Ishikawa (cell line): ENCODE measurements at regions not wholly inside any gene's neighbourhood (a gene's known extent, or its start where the extent isn't known, plus 50 kb on each side); places are given as distances from the start of the nearest gene placed in this dataset.

ENCODE experiments used
- CEBPB ChIP-seq: IDR thresholded peaks from 2 replicates; pipeline ENCODE4 v1.6.1; 2012
- CREB1 ChIP-seq: IDR thresholded peaks from 2 replicates; pipeline ENCODE4 v1.6.1; 2012; ENCODE audit warnings: low read depth
- EGR1 ChIP-seq: IDR thresholded peaks from 2 replicates; pipeline ENCODE4 v1.6.1; 2012
- EP300 ChIP-seq: IDR thresholded peaks from 2 replicates; pipeline ENCODE4 v1.6.1; 2012; ENCODE audit warnings: borderline replicate concordance
- FOXM1 ChIP-seq: IDR thresholded peaks from 2 replicates; pipeline ENCODE4 v1.6.1; 2012; ENCODE audit warnings: low read depth, borderline replicate concordance
- MAX ChIP-seq: IDR thresholded peaks from 2 replicates; pipeline ENCODE4 v1.6.1; 2012
- NFIC ChIP-seq: IDR thresholded peaks from 2 replicates; pipeline ENCODE4 v1.6.1; 2012
- RAD21 ChIP-seq: IDR thresholded peaks from 2 replicates; pipeline ENCODE4 v1.6.1; 2012; ENCODE audit warnings: low read depth
- REST ChIP-seq: IDR thresholded peaks from 2 replicates; pipeline ENCODE4 v1.6.1; 2012; ENCODE audit warnings: low read depth, mild to moderate bottlenecking
- TAF1 ChIP-seq: IDR thresholded peaks from 2 replicates; pipeline ENCODE4 v1.6.1; 2012; ENCODE audit warnings: low read depth, mild to moderate bottlenecking
- TCF12 ChIP-seq: IDR thresholded peaks from 2 replicates; pipeline ENCODE4 v1.6.1; 2012; ENCODE audit warnings: low read depth
- TEAD4 ChIP-seq: IDR thresholded peaks from 2 replicates; pipeline ENCODE4 v1.6.1; 2012
- YY1 ChIP-seq: IDR thresholded peaks from 2 replicates; pipeline ENCODE4 v1.6.1; 2012; ENCODE audit warnings: low read depth
- ZBTB7A ChIP-seq: IDR thresholded peaks from 2 replicates; pipeline ENCODE4 v1.6.1; 2012; ENCODE audit warnings: low read depth
- TF ChIP-seq, protein P1 (sequence below): IDR thresholded peaks from 2 replicates; pipeline ENCODE4 v1.6.1; 2012

GRCh38 chr15:93171476-93171875, 82.5 kb upstream of the RGMA start:
- TF ChIP-seq CREB1, result no peak
- no peak for TF ChIP-seq FOXM1
- no peak for TF ChIP-seq RAD21
- no peak for TF ChIP-seq EP300
- TF ChIP-seq TAF1, result no peak
- no peak for TF ChIP-seq EGR1
- TF ChIP-seq ZBTB7A, result no peak
- TF ChIP-seq TCF12, result no peak
- TF ChIP-seq TEAD4, result no peak
- TF ChIP-seq REST, result no peak
- no peak for TF ChIP-seq MAX
- TF ChIP-seq, protein P1, sequence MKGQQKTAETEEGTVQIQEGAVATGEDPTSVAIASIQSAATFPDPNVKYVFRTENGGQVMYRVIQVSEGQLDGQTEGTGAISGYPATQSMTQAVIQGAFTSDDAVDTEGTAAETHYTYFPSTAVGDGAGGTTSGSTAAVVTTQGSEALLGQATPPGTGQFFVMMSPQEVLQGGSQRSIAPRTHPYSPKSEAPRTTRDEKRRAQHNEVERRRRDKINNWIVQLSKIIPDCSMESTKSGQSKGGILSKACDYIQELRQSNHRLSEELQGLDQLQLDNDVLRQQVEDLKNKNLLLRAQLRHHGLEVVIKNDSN, result no peak
- no peak for TF ChIP-seq NFIC
- no peak for TF ChIP-seq YY1
- TF ChIP-seq CEBPB, result no peak

DNA sequence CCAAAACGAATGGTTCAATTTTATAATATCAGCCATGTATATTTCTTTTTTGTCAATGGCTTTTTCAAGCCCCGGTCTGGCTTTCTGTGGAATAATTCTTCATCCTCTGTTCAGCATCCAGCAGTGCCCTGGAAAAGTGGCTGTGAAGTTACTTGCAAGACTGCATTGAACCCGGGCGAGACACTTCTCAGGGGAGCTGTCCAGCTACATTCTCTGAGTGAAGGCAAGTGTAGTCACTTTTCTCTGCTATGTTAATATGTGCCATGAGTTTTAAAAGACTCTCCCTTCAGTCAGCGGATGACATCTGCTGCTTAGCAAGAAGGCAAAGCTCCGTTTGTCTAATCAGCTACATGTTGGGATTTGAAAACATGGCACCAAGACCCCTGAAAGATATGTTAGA, 81.3 kb upstream of the RGMA start:
- TF ChIP-seq REST, result peak; percentile 70
- TF ChIP-seq ZBTB7A, result no peak
- TF ChIP-seq TAF1, result no peak
- no peak for TF ChIP-seq TEAD4

- TF ChIP-seq TEAD4, result no peak
Measured at GRCh38 chr15:93168910-93169309, 79.9 kb upstream of the RGMA start.

GRCh38 chr15:93167291-93167690, 78.3 kb upstream of the RGMA start:
- TF ChIP-seq, protein P1, result no peak
- TF ChIP-seq TEAD4 (no peak), CEBPB (no peak), TCF12 (no peak), EP300 (no peak), YY1 (no peak), REST (no peak), EGR1 (no peak)

DNA sequence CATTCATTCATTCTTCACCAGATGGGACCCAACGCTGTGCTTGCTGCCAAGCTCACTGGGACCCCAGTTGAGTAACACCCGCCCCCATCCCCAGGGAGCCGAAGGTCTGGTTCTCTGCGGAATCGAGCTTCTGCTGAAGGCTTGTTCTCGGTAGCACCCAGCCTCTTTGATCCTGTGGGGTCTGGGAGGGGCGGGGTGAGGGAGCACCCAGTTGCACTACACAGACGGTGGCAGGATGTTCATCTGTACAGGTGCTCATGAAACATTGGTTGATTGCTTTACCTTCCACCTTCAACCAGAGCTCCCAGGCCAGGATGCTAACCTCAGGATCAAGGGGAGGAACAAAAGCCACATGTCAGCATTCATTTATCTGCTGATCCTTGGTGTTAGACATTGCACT, 77.7 kb upstream of the RGMA start:
- TF ChIP-seq TCF12, result no peak
- TF ChIP-seq EP300, result no peak
- TF ChIP-seq NFIC, result no peak
- no peak for TF ChIP-seq FOXM1
- TF ChIP-seq MAX, result no peak
- no peak for TF ChIP-seq EGR1
- no peak for TF ChIP-seq CEBPB
- TF ChIP-seq TEAD4, result no peak
- TF ChIP-seq RAD21, result no peak
